HEK293 (cell line): ENCODE measurements at regions not wholly inside any gene's neighbourhood (a gene's known extent, or its start where the extent isn't known, plus 50 kb on each side); places are given as distances from the start of the nearest gene placed in this dataset.

Source experiments
- CTCF ChIA-PET: fragments of 350-600 bp; formaldehyde crosslinking; extraction: SDS; loops from one replicate; lab custom pipeline; 2021; ENCODE audit warnings: antibody characterized with exemption; lab: Yijun Ruan, JAX
- POLR2A ChIA-PET: fragments of 300-600 bp; formaldehyde crosslinking; extraction: SDS; loops from one replicate; lab custom pipeline; 2020; ENCODE audit warnings: antibody characterized with exemption, inconsistent platforms; lab: Yijun Ruan, JAX
- H3K27ac ChIP-seq: fragments of 200-500 bp; sonication (Bioruptor generic); 2 replicates; pipeline ENCODE4 v1.5.1; 2014; ENCODE audit warnings: low read depth, low read length, control low read depth, inconsistent platforms; ENCODE audit errors: extremely low read depth
- H3K36me3 ChIP-seq, 2 experiments: fragments of 200-500 bp in 1 of 2; sonication (Bioruptor generic) in 1 of 2; 1 replicate in 1 of 2; 2 replicates in 1 of 2; pipeline ENCODE4 v1.5.1; 2014 to 2017; ENCODE audit warnings: inconsistent platforms in 2 of 2, low read length in 2 of 2; ENCODE audit not compliant: control insufficient read depth in 2 of 2, insufficient read depth in 1 of 2
- H3K4me1 ChIP-seq: fragments of 200-500 bp; sonication (Bioruptor generic); 2 replicates; pipeline ENCODE4 v1.5.1; 2014; ENCODE audit warnings: mild to moderate bottlenecking, low read length, inconsistent platforms; ENCODE audit not compliant: control insufficient read depth, insufficient read depth
- H3K4me3 ChIP-seq: 2 replicates; pipeline ENCODE4 v1.5.1; 2011; ENCODE audit warnings: low read depth, mild to moderate bottlenecking, control low read depth, low read length, moderate library complexity
- H3K9me3 ChIP-seq: fragments of 200-500 bp; sonication (Bioruptor generic); 2 replicates; pipeline ENCODE4 v1.5.1; 2014; ENCODE audit warnings: low read depth, low read length, inconsistent platforms; ENCODE audit not compliant: control insufficient read depth, insufficient read depth
- CTCF ChIP-seq: fragments of 450-650 bp; formaldehyde crosslinking; IDR thresholded peaks from 2 replicates; pipeline ENCODE4 v1.5.1; 2016; ENCODE audit warnings: missing biosample characterization, missing genetic modification characterization
- HIC1 ChIP-seq: fragments of 450-650 bp; formaldehyde crosslinking; IDR thresholded peaks from 2 replicates; pipeline ENCODE4 v1.5.1; 2016; ENCODE audit warnings: missing biosample characterization, missing genetic modification characterization
- IKZF3 ChIP-seq: fragments of 450-650 bp; IDR thresholded peaks from 2 replicates; pipeline ENCODE4 v1.5.0; 2018; ENCODE audit warnings: missing biosample characterization, mild to moderate bottlenecking, missing genetic modification characterization, moderate library complexity
- KLF10 ChIP-seq: fragments of 450-650 bp; IDR thresholded peaks from 2 replicates; pipeline ENCODE4 v1.5.1; 2018; ENCODE audit warnings: missing biosample characterization, mild to moderate bottlenecking, missing genetic modification characterization
- OSR2 ChIP-seq: fragments of 450-650 bp; formaldehyde crosslinking; IDR thresholded peaks from 2 replicates; pipeline ENCODE4 v1.5.1; 2016; ENCODE audit warnings: missing biosample characterization, missing genetic modification characterization
- TCF7L2 ChIP-seq: IDR thresholded peaks from 2 replicates; pipeline ENCODE4 v1.6.1; 2011; ENCODE audit warnings: low read depth, mild to moderate bottlenecking, inconsistent platforms, low read length, moderate library complexity, borderline replicate concordance
- ZBTB20 ChIP-seq: fragments of 450-650 bp; formaldehyde crosslinking; IDR thresholded peaks from 2 replicates; pipeline ENCODE4 v1.5.1; 2016; ENCODE audit warnings: missing biosample characterization, missing genetic modification characterization
- ZBTB44 ChIP-seq: fragments of 450-650 bp; IDR thresholded peaks from 2 replicates; pipeline ENCODE4 v1.5.1; 2018; ENCODE audit warnings: missing biosample characterization, mild to moderate bottlenecking, missing genetic modification characterization
- ZNF157 ChIP-seq: fragments of 450-650 bp; formaldehyde crosslinking; IDR thresholded peaks from 2 replicates; pipeline ENCODE4 v1.5.1; 2016; ENCODE audit warnings: missing biosample characterization, missing genetic modification characterization
- ZNF16 ChIP-seq: fragments of 450-650 bp; formaldehyde crosslinking; IDR thresholded peaks from 2 replicates; pipeline ENCODE4 v1.5.1; 2016; ENCODE audit warnings: low read depth, missing biosample characterization, missing genetic modification characterization
- ZNF202 ChIP-seq: fragments of 450-650 bp; formaldehyde crosslinking; IDR thresholded peaks from 2 replicates; pipeline ENCODE4 v1.5.1; 2016; ENCODE audit warnings: missing biosample characterization, missing genetic modification characterization, borderline replicate concordance
- ZNF280D ChIP-seq: fragments of 450-650 bp; formaldehyde crosslinking; IDR thresholded peaks from 2 replicates; pipeline ENCODE4 v1.5.1; 2016; ENCODE audit warnings: missing biosample characterization, missing genetic modification characterization
- ZNF302 ChIP-seq: fragments of 450-650 bp; formaldehyde crosslinking; IDR thresholded peaks from 2 replicates; pipeline ENCODE4 v1.5.1; 2016; ENCODE audit warnings: missing biosample characterization, missing genetic modification characterization, low read depth
- ZNF350 ChIP-seq: fragments of 450-650 bp; formaldehyde crosslinking; IDR thresholded peaks from 2 replicates; pipeline ENCODE4 v1.5.0; 2017; ENCODE audit warnings: missing biosample characterization, mild to moderate bottlenecking, missing genetic modification characterization
- ZNF391 ChIP-seq: fragments of 450-650 bp; formaldehyde crosslinking; IDR thresholded peaks from 2 replicates; pipeline ENCODE4 v1.5.1; 2016; ENCODE audit warnings: low read depth, missing biosample characterization, missing genetic modification characterization, borderline replicate concordance
- ZNF416 ChIP-seq: fragments of 450-650 bp; formaldehyde crosslinking; IDR thresholded peaks from 2 replicates; pipeline ENCODE4 v1.5.1; 2016; ENCODE audit warnings: missing biosample characterization, missing genetic modification characterization
- ZNF433 ChIP-seq: fragments of 450-650 bp; formaldehyde crosslinking; IDR thresholded peaks from 2 replicates; pipeline ENCODE4 v1.5.1; 2016; ENCODE audit warnings: missing biosample characterization, missing genetic modification characterization, low read depth
- ZNF48 ChIP-seq: fragments of 450-650 bp; formaldehyde crosslinking; IDR thresholded peaks from 2 replicates; pipeline ENCODE4 v1.5.1; 2016; ENCODE audit warnings: missing biosample characterization, missing genetic modification characterization
- ZNF530 ChIP-seq: fragments of 450-650 bp; formaldehyde crosslinking; IDR thresholded peaks from 2 replicates; pipeline ENCODE4 v1.5.1; 2016; ENCODE audit warnings: low read depth, missing biosample characterization, missing genetic modification characterization
- ZNF624 ChIP-seq: fragments of 450-650 bp; formaldehyde crosslinking; IDR thresholded peaks from 2 replicates; pipeline ENCODE4 v1.5.1; 2017; ENCODE audit warnings: missing biosample characterization, missing genetic modification characterization
- ZNF645 ChIP-seq: fragments of 450-650 bp; formaldehyde crosslinking; IDR thresholded peaks from 2 replicates; pipeline ENCODE4; 2016; ENCODE audit warnings: missing biosample characterization, missing genetic modification characterization
- ZNF660 ChIP-seq: fragments of 450-650 bp; IDR thresholded peaks from 2 replicates; pipeline ENCODE4 v1.5.1; 2018; ENCODE audit warnings: missing biosample characterization, mild to moderate bottlenecking, missing genetic modification characterization
- ZNF768 ChIP-seq: fragments of 450-650 bp; formaldehyde crosslinking; IDR thresholded peaks from 2 replicates; pipeline ENCODE4 v1.5.1; 2018; ENCODE audit warnings: missing biosample characterization, mild to moderate bottlenecking, missing genetic modification characterization

- CTCF ChIA-PET, result no interaction called here
- no peaks in the 10 kb centered on the region for H3K4me1 ChIP-seq
- no peaks in the 10 kb centered on the region for H3K9me3 ChIP-seq
- H3K36me3 ChIP-seq, result no peaks in the 10 kb centered on the region
- TF ChIP-seq CTCF (tag by site-specific recombination), result no peak
- TF ChIP-seq ZNF768 (tag by site-specific recombination), result no peak
- TF ChIP-seq ZBTB44 (tag by site-specific recombination), result no peak
- TF ChIP-seq ZNF202 (tag by site-specific recombination), result no peak
- TF ChIP-seq, all 188 proteins: peak for 0
- no peak overlapping the region for H3K27ac ChIP-seq
- POLR2A ChIA-PET, result no interaction called here
- no peak overlapping the region for H3K4me3 ChIP-seq
Observed at GRCh38 chr7:126210707-126211106, 1042.0 kb downstream of the GRM8 start.

- Histone ChIP-seq H3K9me3 (no peaks in the 10 kb centered on the region), H3K27ac (no peak overlapping the region), H3K36me3 (no peaks in the 10 kb centered on the region)
- CTCF ChIA-PET, result no interaction called here
- TF ChIP-seq ZBTB20 (tag by site-specific recombination) (no peak), IKZF3 (tag by site-specific recombination) (no peak)
- TF ChIP-seq, all 188 proteins: peak for 0
- POLR2A ChIA-PET, result no interaction called here
- H3K4me1 ChIP-seq, result no peaks in the 10 kb centered on the region
- no peak overlapping the region for H3K4me3 ChIP-seq
Observed at GRCh38 chr7:126203185-126203584, 1049.6 kb downstream of the GRM8 start.

- Histone ChIP-seq H3K27ac (no peak overlapping the region), H3K36me3 (no peaks in the 10 kb centered on the region), H3K4me3 (no peak overlapping the region), H3K4me1 (no peaks in the 10 kb centered on the region), H3K9me3 (no peaks in the 10 kb centered on the region)
- TF ChIP-seq ZNF48 (no peak), ZNF302 (tag by site-specific recombination) (no peak), ZNF350 (tag by site-specific recombination) (no peak), ZNF157 (tag by site-specific recombination) (no peak), ZNF530 (tag by site-specific recombination) (no peak), ZNF624 (no peak), KLF10 (tag by site-specific recombination) (no peak), ZNF16 (no peak), OSR2 (tag by site-specific recombination) (no peak), HIC1 (tag by site-specific recombination) (no peak), ZNF660 (tag by site-specific recombination) (no peak), ZNF416 (no peak), ZNF645 (no peak), TCF7L2 (no peak), ZNF391 (tag by site-specific recombination) (no peak), ZNF433 (no peak), ZNF280D (no peak)
- ChIA-PET POLR2A (no interaction called here), CTCF (interaction anchor here (0.7 kb wide), 1 partner anchor 19 kb away, joined by 3 read pairs; no protein-coding TSS in a partner anchor)
Observed at GRCh38 chr7:126202177-126202576, 1050.6 kb downstream of the GRM8 start.
